SK-N-SH treated with all-trans-retinoic acid at 6 μM for 48 hours (cell line): ENCODE measurements at regions not wholly inside any gene's neighbourhood (a gene's known extent, or its start where the extent isn't known, plus 50 kb on each side); places are given as distances from the start of the nearest gene placed in this dataset.

Source experiments
- ATAC-seq: fragments of 200-7000 bp; cut with Tn5 transposase; 3 replicates; pipeline ENCODE4 v1.9.1; 2020; ENCODE audit warnings: mild to moderate bottlenecking, moderate library complexity
- BACH2 ChIP-seq: fragments of 250-450 bp; sonication (Bioruptor Pico); IDR thresholded peaks from 2 replicates; pipeline ENCODE4 v1.9.0; 2021; ENCODE audit warnings: mild to moderate bottlenecking, borderline replicate concordance
- ESRRG ChIP-seq: fragments of 250-450 bp; sonication (Bioruptor Pico); IDR thresholded peaks from 2 replicates; pipeline ENCODE4 v1.6.1; 2021; ENCODE audit warnings: mild to moderate bottlenecking
- ISL1 ChIP-seq: fragments of 250-450 bp; sonication (Bioruptor Pico); IDR thresholded peaks from 2 replicates; pipeline ENCODE4 v2.1.2; 2022; ENCODE audit warnings: mild to moderate bottlenecking, moderate library complexity
- OSR1 ChIP-seq: fragments of 250-450 bp; sonication (Bioruptor Pico); IDR thresholded peaks from 2 replicates; pipeline ENCODE4 v1.8.0; 2022; ENCODE audit warnings: moderate library complexity, mild to moderate bottlenecking, inconsistent platforms
- PPARA ChIP-seq: fragments of 250-450 bp; sonication (Bioruptor Pico); IDR thresholded peaks from 2 replicates; pipeline ENCODE4 v1.5.0; 2020; ENCODE audit warnings: mild to moderate bottlenecking, borderline replicate concordance
- RARB ChIP-seq: fragments of 250-450 bp; sonication (Bioruptor Pico); IDR thresholded peaks from 2 replicates; pipeline ENCODE4 v1.8.0; 2021; ENCODE audit warnings: mild to moderate bottlenecking, moderate library complexity
- SNAI2 ChIP-seq: fragments of 250-450 bp; sonication (Bioruptor Pico); IDR thresholded peaks from 2 replicates; pipeline ENCODE4 v1.5.0; 2020; ENCODE audit warnings: mild to moderate bottlenecking, moderate library complexity
- TCF4 ChIP-seq: fragments of 250-450 bp; sonication (Bioruptor Pico); IDR thresholded peaks from 2 replicates; pipeline ENCODE4 v1.8.0; 2021; ENCODE audit warnings: mild to moderate bottlenecking, moderate library complexity, borderline replicate concordance
- TOX ChIP-seq: fragments of 250-450 bp; sonication (Bioruptor Pico); IDR thresholded peaks from 2 replicates; pipeline ENCODE4 v1.8.0; 2021; ENCODE audit warnings: mild to moderate bottlenecking, moderate library complexity, borderline replicate concordance
- ZFP30 ChIP-seq: fragments of 450-650 bp; formaldehyde crosslinking; IDR thresholded peaks from 2 replicates; pipeline ENCODE4 v1.5.0; 2022; ENCODE audit warnings: mild to moderate bottlenecking, moderate library complexity
- ZNF8 ChIP-seq: fragments of 450-650 bp; formaldehyde crosslinking; IDR thresholded peaks from 2 replicates; pipeline ENCODE4 v1.5.0; 2020; ENCODE audit warnings: mild to moderate bottlenecking, moderate library complexity
- TF ChIP-seq, protein P1 (sequence below): fragments of 250-450 bp; sonication (Bioruptor Pico); IDR thresholded peaks from 2 replicates; pipeline ENCODE4 v1.5.1; 2021; ENCODE audit warnings: mild to moderate bottlenecking, moderate library complexity

DNA sequence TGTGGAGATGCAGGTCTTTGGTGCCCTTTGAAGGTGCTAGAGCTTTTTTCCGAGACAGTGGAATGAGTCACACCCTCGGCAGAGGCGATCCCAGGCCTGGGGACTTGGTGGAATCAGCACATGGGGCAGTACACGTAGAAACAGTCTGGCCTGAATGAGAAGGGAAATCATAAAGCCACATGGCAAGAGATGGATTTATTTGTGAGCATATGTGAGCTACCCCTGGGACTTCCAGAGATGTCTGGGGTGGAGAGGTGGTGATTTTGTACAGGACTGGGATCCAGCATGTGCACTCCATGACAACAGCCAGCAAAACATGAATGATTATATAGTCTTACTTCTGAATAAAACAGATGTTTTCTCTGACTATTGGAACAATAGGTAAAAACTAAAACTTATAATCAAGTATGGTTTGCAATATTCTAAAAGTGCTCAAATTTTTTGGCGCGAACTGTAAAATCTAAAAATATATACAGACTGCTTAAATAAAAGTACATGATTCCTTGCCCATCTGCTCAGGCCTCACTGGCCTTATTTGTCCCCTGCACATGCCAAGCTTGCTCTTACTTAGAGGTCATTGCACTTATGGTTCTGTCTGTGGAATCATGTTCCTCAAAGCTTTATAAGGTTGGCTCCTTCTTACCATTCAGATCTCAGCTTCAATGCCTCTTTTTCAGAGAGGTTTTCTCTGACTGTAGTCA is 54.7 kb upstream of the SMARCA2 start:
- ATAC-seq = no peak
- no peak for TF ChIP-seq RARB (CRISPR knock-in tag)
- no peak for TF ChIP-seq SNAI2 (CRISPR knock-in tag)
- no peak for TF ChIP-seq ZFP30
- no peak for TF ChIP-seq TOX (CRISPR knock-in tag)
- no peak for TF ChIP-seq ZNF8 (CRISPR knock-in tag)
- TF ChIP-seq, protein P1, sequence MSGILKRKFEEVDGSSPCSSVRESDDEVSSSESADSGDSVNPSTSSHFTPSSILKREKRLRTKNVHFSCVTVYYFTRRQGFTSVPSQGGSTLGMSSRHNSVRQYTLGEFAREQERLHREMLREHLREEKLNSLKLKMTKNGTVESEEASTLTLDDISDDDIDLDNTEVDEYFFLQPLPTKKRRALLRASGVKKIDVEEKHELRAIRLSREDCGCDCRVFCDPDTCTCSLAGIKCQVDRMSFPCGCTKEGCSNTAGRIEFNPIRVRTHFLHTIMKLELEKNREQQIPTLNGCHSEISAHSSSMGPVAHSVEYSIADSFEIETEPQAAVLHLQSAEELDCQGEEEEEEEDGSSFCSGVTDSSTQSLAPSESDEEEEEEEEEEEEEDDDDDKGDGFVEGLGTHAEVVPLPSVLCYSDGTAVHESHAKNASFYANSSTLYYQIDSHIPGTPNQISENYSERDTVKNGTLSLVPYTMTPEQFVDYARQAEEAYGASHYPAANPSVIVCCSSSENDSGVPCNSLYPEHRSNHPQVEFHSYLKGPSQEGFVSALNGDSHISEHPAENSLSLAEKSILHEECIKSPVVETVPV (CRISPR knock-in tag) = no peak
- TF ChIP-seq BACH2 = no peak
- no peak for TF ChIP-seq PPARA (CRISPR knock-in tag)

DNA sequence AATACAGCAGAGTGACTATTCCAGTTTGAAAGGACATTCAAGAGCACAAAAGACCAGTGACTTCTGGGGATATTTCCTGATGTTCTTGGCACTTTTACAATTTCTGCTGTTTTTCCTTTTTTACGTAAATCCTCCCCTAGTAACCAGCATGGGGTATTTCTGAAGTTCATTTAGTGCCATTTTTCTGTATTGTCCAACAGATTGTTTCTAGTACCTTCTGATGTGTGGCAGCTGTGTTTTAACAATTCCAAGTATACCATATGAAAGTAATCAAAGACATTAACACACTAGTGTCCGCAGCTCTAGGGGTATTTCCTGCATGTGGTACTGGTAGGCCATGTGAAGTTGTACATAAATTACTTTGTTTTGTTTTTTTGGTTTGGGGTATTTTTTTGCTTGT is 53.0 kb upstream of the SMARCA2 start:
- no peak for TF ChIP-seq TCF4 (CRISPR knock-in tag)
- no peak for TF ChIP-seq PPARA (CRISPR knock-in tag)
- TF ChIP-seq BACH2 = no peak
- TF ChIP-seq ZNF8 (CRISPR knock-in tag) = no peak
- TF ChIP-seq ESRRG = no peak
- TF ChIP-seq ISL1 (CRISPR knock-in tag) = no peak
- no peak for ATAC-seq

DNA sequence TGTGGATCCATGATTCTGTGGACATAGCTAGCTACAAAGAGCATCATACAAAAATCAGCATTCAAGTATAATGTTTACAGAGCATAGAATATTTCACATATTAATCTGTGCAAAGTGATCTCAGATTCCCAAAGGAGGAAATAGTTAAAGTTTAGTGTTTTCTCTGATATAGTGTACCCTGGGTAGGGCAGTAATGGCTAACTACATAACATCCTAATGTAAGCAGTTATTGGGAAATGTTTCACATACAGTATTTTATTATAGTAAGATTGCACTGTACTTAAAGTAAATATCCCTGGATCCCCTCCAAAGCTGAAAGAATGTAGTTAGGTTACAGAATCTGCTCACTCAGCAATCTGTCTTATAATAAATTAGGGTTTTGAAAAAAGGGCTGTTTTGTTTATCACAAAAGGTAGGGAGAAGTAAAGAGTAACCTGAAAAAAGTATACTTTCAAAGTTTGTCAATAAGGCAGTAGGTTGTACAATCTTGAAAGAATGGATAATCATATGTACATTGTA is 52.5 kb upstream of the SMARCA2 start:
- TF ChIP-seq OSR1 (CRISPR knock-in tag) = no peak
- no peak for ATAC-seq

DNA sequence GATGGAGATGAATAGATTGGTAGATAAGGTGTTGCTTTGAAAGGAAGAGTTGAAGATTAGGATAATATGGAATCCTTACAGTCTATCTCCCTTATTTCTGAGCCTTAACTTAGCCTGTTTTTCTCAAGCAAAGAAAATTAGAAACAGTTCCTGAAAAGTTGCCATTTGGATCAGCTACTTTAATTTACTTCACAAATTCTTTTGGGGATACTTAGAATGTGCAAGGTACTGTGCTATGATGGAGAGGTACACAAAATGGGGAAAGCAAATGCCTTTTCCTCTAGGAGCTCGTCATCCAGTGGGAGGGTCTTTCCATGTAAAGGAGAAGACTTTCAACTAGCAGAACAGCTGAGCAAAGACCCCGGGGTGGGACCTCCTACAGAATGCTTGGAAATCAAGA is 51.1 kb upstream of the SMARCA2 start:
- TF ChIP-seq, protein P1 (CRISPR knock-in tag) = no peak
- ATAC-seq = no peak
